Spleen (tissue), 11 donors: ENCODE measurements at regions not wholly inside any gene's neighbourhood (a gene's known extent, or its start where the extent isn't known, plus 50 kb on each side); places are given as distances from the start of the nearest gene placed in this dataset.

Experiments used
- DNase-seq: peaks from one replicate; pipeline ENCODE4 v3.0.0-alpha.2; 2020
- H3K27ac ChIP-seq, 8 donors: fragments of 200-600 bp; sonication (generic) in 7 of 8; 1 replicate in 4 of 8; 2 replicates in 4 of 8; pipeline versions ENCODE4 v1.5.0 to v1.8.0; 2016 to 2021; ENCODE audit warnings: inconsistent platforms in 4 of 8, mild to moderate bottlenecking in 4 of 8, moderate library complexity in 1 of 8
- H3K27me3 ChIP-seq, 7 donors: fragments of 200-600 bp; sonication (generic) in 6 of 7; replicated peaks in 1 of 7; 1 replicate in 4 of 7; 2 replicates in 3 of 7; pipeline versions ENCODE4 v1.5.0 to v1.8.0; 2016 to 2021; ENCODE audit warnings: inconsistent platforms in 3 of 7, mild to moderate bottlenecking in 1 of 7
- H3K36me3 ChIP-seq, 6 donors: fragments of 200-600 bp; sonication (generic) in 5 of 6; 1 replicate in 4 of 6; 2 replicates in 2 of 6; pipeline versions ENCODE4 v1.5.0 to v1.8.0; 2016 to 2021; ENCODE audit warnings: inconsistent platforms in 2 of 6
- H3K4me1 ChIP-seq, 6 donors: fragments of 200-600 bp; sonication (generic) in 5 of 6; 1 replicate in 3 of 6; 2 replicates in 3 of 6; pipeline versions ENCODE4 v1.5.0 to v1.8.0; 2016 to 2021; ENCODE audit warnings: inconsistent platforms in 3 of 6
- H3K4me3 ChIP-seq, 8 donors: fragments of 200-600 bp; sonication (generic) in 7 of 8; 1 replicate in 4 of 8; 2 replicates in 4 of 8; pipeline versions ENCODE4 v1.5.0 to v1.8.0; 2016 to 2021; ENCODE audit warnings: inconsistent platforms in 4 of 8, mild to moderate bottlenecking in 4 of 8, moderate library complexity in 2 of 8
- H3K9me3 ChIP-seq, 8 donors: fragments of 200-600 bp; sonication (generic) in 7 of 8; 1 replicate in 4 of 8; 2 replicates in 4 of 8; pipeline versions ENCODE4 v1.5.0 to v1.8.0; 2016 to 2021; ENCODE audit warnings: inconsistent platforms in 4 of 8
- CTCF ChIP-seq, 11 experiments: fragments of 200-600 bp in 7 of 11; fragments of 450-650 bp in 4 of 11; sonication (generic) in 4 of 11; IDR thresholded peaks in 8 of 11; conservative IDR thresholded peaks in 3 of 11; 1 replicate in 7 of 11; 2 replicates in 4 of 11; pipeline versions ENCODE4 v1.4.0 to v1.8.0; 2016 to 2021; ENCODE audit warnings: antibody characterized with exemption in 11 of 11, inconsistent platforms in 4 of 11, mild to moderate bottlenecking in 1 of 11
- POLR2A ChIP-seq, 3 donors: fragments of 450-650 bp; IDR thresholded peaks; one replicate each; pipeline ENCODE4 v1.5.1; 2017; ENCODE audit warnings: antibody characterized with exemption in 3 of 3, mild to moderate bottlenecking in 1 of 3
- POLR2AphosphoS5 ChIP-seq, 3 donors: sonication (generic); formaldehyde crosslinking; IDR thresholded peaks; one replicate each; pipeline ENCODE4 v1.5.1; 2017; ENCODE audit warnings: antibody characterized with exemption in 3 of 3
- whole genome bisulfite sequencing, 5 donors: extraction: QIAGEN DNeasy Blood & Tissue Kit in 3 of 5; methylation state at CpG; one replicate each; pipeline versions ENCODE4 v1.1.5 to v1.1.7; 2013 to 2018; 5-methylcytosine and 5-hydroxymethylcytosine counted together
- intact Hi-C: fragments of 100-400 bp; cut with DNase I; formaldehyde crosslinking; loops from one replicate; pipeline ENCODE4 v1.15.0; 2023; ENCODE audit warnings: low total_unique reads
- donor health status: healthy with polysubstance abuse.
- donor health status: DM: no; HTN: no; CAD: no; lungs with moderate emphysema.
- donor health status: DM: no; HTN: no; CAD: no.
- donor health status: Bipolar disorder and iron deficiency.
- donor health status: healthy.
- donor health status: DM: no; HTN: no; CAD: no.
- donor health status: DM: yes; HTN: yes; CAD: no.

DNA sequence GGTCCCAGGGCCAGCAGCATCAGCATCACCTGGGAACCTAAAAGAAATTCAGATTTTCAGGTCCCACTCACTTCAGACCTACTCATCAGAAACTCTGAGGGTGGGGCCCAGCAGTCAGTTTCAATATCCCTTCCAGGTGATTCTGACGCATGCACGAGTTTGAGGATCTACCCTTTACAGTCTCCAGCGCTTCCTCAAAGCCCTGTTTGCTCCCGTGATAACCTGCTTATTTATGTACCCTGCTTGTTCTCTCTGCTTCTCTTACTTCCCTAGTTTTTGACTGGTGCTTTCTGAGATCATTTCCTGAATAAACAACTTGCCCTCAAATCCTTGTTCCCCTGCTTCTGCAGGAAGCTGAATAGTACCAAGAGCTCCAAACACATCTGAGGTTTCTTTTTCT, 245.3 kb downstream of the ZNF621 start:
- H3K36me3 ChIP-seq, result no peaks in the 10 kb centered on the region
- intact Hi-C loops, result no loop called here
- DNase-seq, result no peak
- no peak for TF ChIP-seq POLR2AphosphoS5 (IDR thresholded peaks at IDR 0.05)
- no peak for TF ChIP-seq CTCF (IDR thresholded peaks at IDR 0.05 in 8 of 11, conservative IDR thresholded peaks at IDR 0.05 in 3 of 11)
- TF ChIP-seq POLR2A (IDR thresholded peaks at IDR 0.05), result no peak
- H3K27ac ChIP-seq, result peak overlapping the region in 2 of 8 donors; percentile 6 to 32
- no peaks in the 10 kb centered on the region for H3K9me3 ChIP-seq
- H3K27me3 ChIP-seq, result no peaks in the 10 kb centered on the region
- 15 to 32% (median 25%) methylated on average over 4 of the region's 4 CpGs for WGBS, 5 donors
- no peak overlapping the region for H3K4me3 ChIP-seq
- H3K4me1 ChIP-seq, result no peaks in the 10 kb centered on the region

DNA sequence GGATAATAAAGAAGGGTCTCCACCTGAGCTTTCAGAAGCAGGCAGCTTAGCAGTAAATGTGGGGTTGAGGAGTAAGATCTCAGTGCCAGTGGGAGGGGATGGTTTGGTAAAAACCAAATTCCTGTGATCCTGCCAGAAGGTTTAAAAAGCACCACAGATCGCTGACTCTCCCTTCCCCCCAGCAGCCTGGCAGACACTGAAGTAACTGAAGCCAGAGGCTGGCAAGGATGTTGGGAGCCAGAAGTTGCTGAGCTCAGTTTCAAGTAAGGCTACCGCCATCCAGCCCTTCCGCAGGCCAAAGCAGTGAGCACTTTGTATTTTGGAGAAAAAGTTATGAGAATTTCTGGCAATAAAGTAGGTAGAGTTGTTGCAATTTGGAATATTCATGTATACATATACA, 246.4 kb downstream of the ZNF621 start:
- no peak overlapping the region for H3K27ac ChIP-seq
- DNase-seq, result no peak
- 87 to 97% (median 96%) methylated on average over 3 of the region's 3 CpGs for WGBS, 5 donors

GRCh38 chr3:40779039-40779438, 254.3 kb downstream of the ZNF621 start:
- intact Hi-C loops, result no loop called here
- Histone ChIP-seq H3K27ac (no peak overlapping the region), H3K27me3 (no peaks in the 10 kb centered on the region), H3K4me3 (no peak overlapping the region), H3K36me3 (no peaks in the 10 kb centered on the region), H3K9me3 (no peaks in the 10 kb centered on the region), H3K4me1 (peaks cover 0 to 14% (median 3%) of the 10 kb centered on the region in 6 donors)
- no peak for TF ChIP-seq CTCF (IDR thresholded peaks at IDR 0.05 in 8 of 11, conservative IDR thresholded peaks at IDR 0.05 in 3 of 11)
- no peak for DNase-seq
- WGBS, 5 donors, result 80 to 90% (median 83%) methylated on average over 6 of the region's 6 CpGs

More for the DNA sequence above, 246.4 kb downstream of the ZNF621 start:
- Histone ChIP-seq H3K4me1 (no peaks in the 10 kb centered on the region), H3K4me3 (no peak overlapping the region), H3K27me3 (no peaks in the 10 kb centered on the region), H3K36me3 (no peaks in the 10 kb centered on the region), H3K9me3 (no peaks in the 10 kb centered on the region)
- intact Hi-C loops, result no loop called here
- TF ChIP-seq POLR2AphosphoS5 (IDR thresholded peaks at IDR 0.05) (no peak), POLR2A (IDR thresholded peaks at IDR 0.05) (no peak), CTCF (IDR thresholded peaks at IDR 0.05 in 8 of 11, conservative IDR thresholded peaks at IDR 0.05 in 3 of 11) (no peak)

DNA sequence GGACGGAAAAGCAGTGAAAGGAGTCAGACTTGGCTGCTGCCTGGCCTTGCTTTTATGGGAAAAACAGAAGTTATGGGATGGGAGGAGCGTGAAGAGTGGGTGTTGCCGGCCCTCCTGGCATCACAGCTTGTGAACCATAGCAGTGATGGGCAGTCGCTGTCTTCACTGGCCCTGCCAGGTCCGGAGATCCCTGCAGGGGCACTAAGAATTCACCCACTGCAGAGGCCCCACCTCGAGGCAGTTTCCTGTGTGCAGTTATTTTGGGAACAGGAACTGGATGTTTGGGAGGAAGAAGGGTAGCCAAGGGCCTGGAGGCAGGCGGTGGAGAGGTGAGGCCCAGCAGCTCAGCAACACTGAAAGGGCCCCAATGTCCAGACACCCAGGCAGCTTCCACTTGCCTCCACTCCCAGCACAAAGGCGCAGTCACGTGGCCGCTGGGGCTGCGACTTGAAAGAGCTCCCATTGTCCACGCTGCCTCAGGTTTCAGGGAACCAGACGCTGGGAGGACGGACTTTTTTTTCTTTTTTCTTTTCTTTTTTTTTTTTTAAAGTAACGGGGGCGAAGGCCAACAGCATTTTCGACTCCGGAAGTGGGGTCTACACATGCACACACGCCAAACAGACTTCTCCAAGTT, 255.6 kb downstream of the ZNF621 start:
- no peak for DNase-seq
- H3K27me3 ChIP-seq, result no peaks in the 10 kb centered on the region
- no peaks in the 10 kb centered on the region for H3K9me3 ChIP-seq
- H3K4me3 ChIP-seq, result no peak overlapping the region
- H3K4me1 ChIP-seq, result peaks cover 0 to 14% (median 3%) of the 10 kb centered on the region in 6 donors
- no peaks in the 10 kb centered on the region for H3K36me3 ChIP-seq
- peak overlapping the region in 7 of 8 donors; percentile 51 to 67 (median 64) for H3K27ac ChIP-seq
- intact Hi-C loops, result no loop called here
- TF ChIP-seq CTCF (IDR thresholded peaks at IDR 0.05 in 8 of 11, conservative IDR thresholded peaks at IDR 0.05 in 3 of 11), result no peak
- TF ChIP-seq POLR2AphosphoS5 (IDR thresholded peaks at IDR 0.05), result peak in 1 of 3 donors; percentile 10
- 32 to 47% (median 42%) methylated on average over 18 to 19 of the region's 19 CpGs for WGBS, 5 donors
